Panc1 (cell line): ENCODE measurements at regions not wholly inside any gene's neighbourhood (a gene's known extent, or its start where the extent isn't known, plus 50 kb on each side); places are given as distances from the start of the nearest gene placed in this dataset.

Experiments
- CTCF ChIP-seq: fragments of 450-650 bp; IDR thresholded peaks from 2 replicates; pipeline ENCODE4 v1.5.1; 2017; ENCODE audit warnings: mild to moderate bottlenecking
- REST ChIP-seq, 2 experiments: IDR thresholded peaks; 2 replicates each; pipeline ENCODE4 v1.6.1; 2011 to 2012; ENCODE audit warnings: low read depth in 2 of 2, control low read depth in 1 of 2, low read length in 1 of 2, mild to moderate bottlenecking in 1 of 2, moderate library complexity in 1 of 2; ENCODE audit not compliant: insufficient read depth in 1 of 2
- SIN3A ChIP-seq: IDR thresholded peaks from 2 replicates; pipeline ENCODE4 v1.6.1; 2012; ENCODE audit warnings: low read depth, mild to moderate bottlenecking, low read length, moderate library complexity, borderline replicate concordance; ENCODE audit not compliant: insufficient read depth
- TCF7L2 ChIP-seq: IDR thresholded peaks from 2 replicates; pipeline ENCODE4 v1.6.1; 2011; ENCODE audit warnings: mild to moderate bottlenecking, low read depth, low read length, inconsistent platforms

GRCh38 chr3:19816631-19817030 lies 117.4 kb downstream of the EFHB start:
- no peak for TF ChIP-seq CTCF
- TF ChIP-seq SIN3A, result no peak
- TF ChIP-seq REST (IDR thresholded peaks at IDR 0.05; ENCODE audit: insufficient read depth in 1 of 2, low read depth in 2 of 2, low read length in 1 of 2), result no peak
- TF ChIP-seq TCF7L2, result no peak
